ENCODE measurements at regions not wholly inside any gene's neighbourhood (a gene's known extent, or its start where the extent isn't known, plus 50 kb on each side); places are given as distances from the start of the nearest gene placed in this dataset.

DNA sequence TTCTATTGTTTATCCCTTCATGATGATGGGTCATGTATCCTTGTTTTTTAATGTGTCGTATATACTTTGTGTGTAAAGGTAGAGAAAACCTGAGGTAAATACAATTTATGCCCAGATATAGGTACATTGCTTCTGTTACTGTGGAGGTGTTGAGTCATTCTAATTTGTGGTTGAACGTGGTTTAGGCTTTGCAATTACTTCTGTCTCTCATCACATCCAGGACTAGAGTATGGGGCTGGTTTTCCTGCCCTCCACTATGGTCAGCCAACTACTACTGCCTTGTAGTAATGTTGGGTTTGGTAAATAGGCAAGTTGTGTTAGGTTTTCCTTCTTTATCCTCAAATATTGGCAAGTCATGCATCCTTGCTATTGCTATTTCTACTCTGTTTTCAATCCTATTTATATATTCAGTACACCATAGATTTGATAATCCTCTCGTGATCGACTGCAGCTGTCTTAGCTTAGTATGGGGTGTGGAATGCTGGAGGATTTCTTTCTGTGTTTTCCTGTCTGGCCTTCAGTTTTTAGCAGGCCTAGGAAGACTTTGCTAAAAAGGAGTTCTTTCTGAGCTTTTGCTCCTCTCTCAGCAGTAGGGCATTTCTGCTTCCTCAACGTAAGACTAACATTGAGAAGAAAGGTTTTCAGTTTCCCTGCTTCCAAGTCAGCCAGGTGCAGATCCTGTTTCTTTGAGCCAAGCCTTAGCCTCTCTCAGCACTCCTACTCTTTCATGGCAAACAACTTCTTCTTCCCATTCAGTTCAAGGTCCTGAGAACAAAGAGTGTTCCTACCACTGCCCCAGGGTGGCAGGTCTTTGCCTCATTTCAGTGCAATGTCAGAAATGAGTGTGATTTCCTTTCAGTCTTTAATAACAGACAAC, 844.4 kb upstream of the CDH18 start:
- TF ChIP-seq, protein P1, sequence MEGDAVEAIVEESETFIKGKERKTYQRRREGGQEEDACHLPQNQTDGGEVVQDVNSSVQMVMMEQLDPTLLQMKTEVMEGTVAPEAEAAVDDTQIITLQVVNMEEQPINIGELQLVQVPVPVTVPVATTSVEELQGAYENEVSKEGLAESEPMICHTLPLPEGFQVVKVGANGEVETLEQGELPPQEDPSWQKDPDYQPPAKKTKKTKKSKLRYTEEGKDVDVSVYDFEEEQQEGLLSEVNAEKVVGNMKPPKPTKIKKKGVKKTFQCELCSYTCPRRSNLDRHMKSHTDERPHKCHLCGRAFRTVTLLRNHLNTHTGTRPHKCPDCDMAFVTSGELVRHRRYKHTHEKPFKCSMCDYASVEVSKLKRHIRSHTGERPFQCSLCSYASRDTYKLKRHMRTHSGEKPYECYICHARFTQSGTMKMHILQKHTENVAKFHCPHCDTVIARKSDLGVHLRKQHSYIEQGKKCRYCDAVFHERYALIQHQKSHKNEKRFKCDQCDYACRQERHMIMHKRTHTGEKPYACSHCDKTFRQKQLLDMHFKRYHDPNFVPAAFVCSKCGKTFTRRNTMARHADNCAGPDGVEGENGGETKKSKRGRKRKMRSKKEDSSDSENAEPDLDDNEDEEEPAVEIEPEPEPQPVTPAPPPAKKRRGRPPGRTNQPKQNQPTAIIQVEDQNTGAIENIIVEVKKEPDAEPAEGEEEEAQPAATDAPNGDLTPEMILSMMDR (conservative IDR thresholded peaks at IDR 0.05 in 1 of 2, IDR thresholded peaks at IDR 0.05 in 1 of 2; ENCODE audit: low read depth in 1 of 2, low read length in 2 of 2), result no peak
- TF ChIP-seq EZH2 (IDR thresholded peaks at IDR 0.05; ENCODE audit: low read length, missing control alignments), result no peak

Measured in fibroblast of lung (primary cell).